ENCODE measurements at regions not wholly inside any gene's neighbourhood (a gene's known extent, or its start where the extent isn't known, plus 50 kb on each side); places are given as distances from the start of the nearest gene placed in this dataset.
"Not testable (repeated sequence)": the region's sequence is repeated elsewhere in the genome, so short reads cannot be mapped to it uniquely, and the experiment has no call there.

- DNase-seq: no peak
Observed at GRCh38 chr5:37954561-37954960, 114.7 kb upstream of the GDNF start.

- DNase-seq: no peak
Observed at GRCh38 chr5:37951946-37952721, 112.3 kb upstream of the GDNF start.

DNA sequence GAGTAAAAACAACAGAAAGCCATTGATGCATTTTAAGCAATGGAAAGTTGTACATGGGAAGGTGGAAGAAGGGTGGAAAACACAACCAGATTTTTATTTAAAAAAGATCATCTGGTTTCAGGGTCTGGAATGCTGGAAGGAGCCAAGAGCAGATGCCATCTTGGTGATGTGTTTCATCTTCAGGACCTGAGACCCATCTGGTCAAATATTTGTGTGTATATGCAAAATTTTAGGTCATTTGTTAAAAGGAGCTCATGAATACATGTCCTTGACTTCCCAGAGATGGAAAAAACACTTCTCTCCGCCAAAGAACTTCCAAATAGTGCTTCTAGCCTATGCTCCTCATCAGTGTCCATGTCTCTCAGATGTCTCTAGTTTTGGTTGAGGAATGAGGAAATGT, 110.6 kb upstream of the GDNF start:
- DNase-seq: no peak

- no peak for DNase-seq
Observed at GRCh38 chr5:37945446-37945845, 105.6 kb upstream of the GDNF start.

- DNase-seq: not testable (repeated sequence)
Observed at GRCh38 chr5:37943136-37943535, 103.3 kb upstream of the GDNF start.

GRCh38 chr5:37940931-37941623, 101.2 kb upstream of the GDNF start:
- no peak for DNase-seq

DNA sequence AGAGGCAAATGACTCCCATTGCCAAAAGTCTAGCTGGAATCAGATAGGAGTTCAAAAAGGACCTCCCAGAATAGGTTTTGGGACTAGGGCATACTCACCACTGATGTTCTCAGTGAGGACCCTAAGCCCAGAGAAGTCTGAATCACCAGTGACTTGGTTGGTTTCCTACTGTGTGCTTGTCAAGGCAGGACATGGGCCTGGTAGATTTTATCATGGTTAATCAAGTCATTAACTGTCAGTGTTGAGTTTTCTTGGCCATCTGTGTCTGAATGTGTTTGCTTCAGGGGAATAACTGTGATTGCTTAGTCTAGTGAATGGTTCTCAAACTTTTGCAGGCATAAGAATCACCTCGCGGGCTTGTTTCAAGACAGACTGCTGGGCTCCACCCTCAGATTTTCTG, 99.0 kb upstream of the GDNF start:
- no peak for DNase-seq

GRCh38 chr5:37938076-37938852, 98.4 kb upstream of the GDNF start:
- DNase-seq: no peak

DNA sequence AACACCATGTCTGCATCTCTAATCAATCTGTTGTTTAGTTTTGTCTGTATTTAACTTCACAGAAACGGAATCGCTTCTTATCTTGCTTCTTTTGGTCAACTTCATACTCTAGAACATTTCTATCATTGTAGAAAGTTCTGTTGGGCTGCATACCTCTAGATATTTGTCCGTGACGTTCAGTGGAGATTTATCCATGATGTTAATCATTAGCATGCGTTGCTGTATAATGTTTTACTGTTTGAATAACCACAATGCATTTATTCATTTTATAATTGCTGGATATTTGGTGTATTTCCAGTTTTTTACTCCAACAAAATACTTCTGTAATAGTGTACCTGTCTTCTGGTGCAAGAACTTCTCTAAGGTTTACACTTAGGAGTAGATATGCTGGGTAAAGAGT, 96.2 kb upstream of the GDNF start:
- DNase-seq: no peak

GRCh38 chr5:37933576-37933975, 93.7 kb upstream of the GDNF start:
- no peak for DNase-seq

- no peak for DNase-seq
Observed at GRCh38 chr5:37932450-37932849, 92.6 kb upstream of the GDNF start.

- DNase-seq: no peak
Observed at GRCh38 chr5:37931541-37931940, 91.7 kb upstream of the GDNF start.

GRCh38 chr5:37930350-37930749, 90.5 kb upstream of the GDNF start:
- no peak for DNase-seq

DNA sequence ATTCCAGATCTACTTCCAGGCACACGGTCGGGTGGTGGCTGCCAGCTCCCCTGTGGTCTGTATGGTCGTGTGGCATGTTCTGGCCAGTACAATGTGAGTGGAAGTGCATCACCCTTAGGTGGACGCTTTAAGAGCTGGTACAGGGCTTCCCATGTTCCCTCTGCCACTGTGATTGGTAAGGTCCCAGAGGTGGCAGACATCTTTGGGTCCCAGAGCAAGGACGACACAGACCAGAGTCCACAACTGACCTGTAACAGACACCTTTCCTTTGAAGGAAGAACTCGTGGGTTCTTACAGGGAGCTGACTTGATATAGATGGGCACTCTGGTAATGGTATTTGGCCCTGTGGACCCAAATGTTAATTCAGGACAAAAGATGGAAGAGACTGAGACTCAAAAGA, 90.0 kb upstream of the GDNF start:
- no peak for DNase-seq

DNA sequence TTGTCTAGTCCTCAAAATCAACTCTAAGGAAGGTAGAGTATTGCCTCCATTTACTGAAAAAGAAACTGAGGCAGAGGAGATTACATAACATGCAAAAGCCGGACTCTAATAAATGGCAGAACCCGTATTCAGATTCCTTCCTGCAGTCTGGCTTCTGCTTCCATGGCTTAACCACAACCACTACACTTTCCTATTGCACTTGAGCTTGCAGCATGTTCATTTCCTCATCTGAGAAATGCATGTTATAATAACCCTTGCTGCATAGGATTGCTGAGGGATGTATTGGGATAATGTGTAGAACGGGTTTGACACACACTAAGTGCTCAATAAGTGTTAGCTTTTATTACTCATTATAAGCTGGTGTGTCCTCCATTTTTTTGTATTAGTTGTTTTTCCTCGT, 87.9 kb upstream of the GDNF start:
- DNase-seq: not testable (repeated sequence)

DNA sequence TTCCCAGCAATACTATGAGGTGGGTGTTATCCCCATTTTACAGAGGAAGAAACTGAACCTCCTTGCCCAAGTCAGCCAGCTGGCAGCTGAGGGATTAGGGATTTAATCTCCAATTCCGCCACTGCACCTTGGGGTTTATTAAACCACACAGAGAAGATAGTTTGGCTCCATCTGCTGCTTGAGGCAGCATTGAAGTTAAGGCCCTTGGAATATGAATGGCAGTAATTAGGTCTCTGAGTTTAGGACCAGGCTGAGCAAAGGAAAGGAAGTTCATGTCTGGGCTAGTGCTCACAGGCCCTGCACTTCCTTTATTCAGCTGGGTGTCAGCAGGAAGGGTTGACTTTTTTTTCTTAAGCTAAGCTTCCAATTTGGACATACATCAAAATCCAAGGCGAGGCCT, 86.9 kb upstream of the GDNF start:
- DNase-seq: no peak

DNA sequence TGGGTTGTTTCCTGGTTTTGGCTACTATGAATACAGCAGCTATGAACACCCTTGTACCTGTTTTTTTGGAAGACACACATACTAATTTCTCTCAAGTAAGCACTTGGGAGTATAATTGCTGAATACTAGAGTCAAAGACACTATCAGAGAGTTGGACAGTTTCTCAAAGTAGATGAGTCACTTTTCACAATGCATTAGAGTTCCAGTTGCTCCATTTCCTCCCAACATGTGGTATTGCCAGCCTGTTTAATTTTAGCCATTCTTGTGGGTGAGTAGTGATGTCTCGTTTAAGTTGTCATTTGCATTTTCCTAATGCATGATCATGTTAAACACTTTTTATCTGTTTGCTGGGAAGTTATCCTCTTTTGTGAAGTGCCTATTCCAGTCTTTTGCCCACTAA, 81.6 kb upstream of the GDNF start:
- DNase-seq: no peak

GRCh38 chr5:37918424-37918823, 78.6 kb upstream of the GDNF start:
- DNase-seq: no peak

- DNase-seq: no peak
Observed at GRCh38 chr5:37916525-37916924, 76.7 kb upstream of the GDNF start.

GRCh38 chr5:37915097-37915736, 75.4 kb upstream of the GDNF start:
- DNase-seq: no peak

- not testable (repeated sequence) for DNase-seq
Observed at GRCh38 chr5:37909610-37910266, 69.9 kb upstream of the GDNF start.

DNA sequence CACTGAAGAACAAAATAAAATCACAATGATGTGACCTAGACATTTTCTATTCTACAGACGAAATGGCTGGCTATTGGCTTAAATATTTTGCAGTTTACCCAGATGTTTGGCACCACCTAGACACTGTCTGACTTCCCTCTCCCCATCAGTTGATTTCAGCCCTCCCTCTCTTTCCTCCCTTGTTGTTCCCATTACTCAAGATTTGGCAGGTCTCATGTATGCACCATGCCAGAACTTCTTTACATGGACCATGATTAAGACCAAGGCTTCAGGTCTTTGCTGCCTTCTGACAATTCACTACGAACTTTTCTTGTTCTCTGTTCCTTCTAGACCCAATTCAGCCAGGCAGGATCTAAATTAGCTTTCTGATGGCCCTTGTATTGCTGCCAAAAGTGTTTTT, 66.6 kb upstream of the GDNF start:
- DNase-seq: no peak

- DNase-seq: no peak
Observed at GRCh38 chr5:37905230-37905629, 65.4 kb upstream of the GDNF start.

Measured in CD4-positive, alpha-beta T cell treated with Interleukin-21 for 1 hour (primary cell).